ENCODE measurements at regions not wholly inside any gene's neighbourhood (a gene's known extent, or its start where the extent isn't known, plus 50 kb on each side); places are given as distances from the start of the nearest gene placed in this dataset.

DNA sequence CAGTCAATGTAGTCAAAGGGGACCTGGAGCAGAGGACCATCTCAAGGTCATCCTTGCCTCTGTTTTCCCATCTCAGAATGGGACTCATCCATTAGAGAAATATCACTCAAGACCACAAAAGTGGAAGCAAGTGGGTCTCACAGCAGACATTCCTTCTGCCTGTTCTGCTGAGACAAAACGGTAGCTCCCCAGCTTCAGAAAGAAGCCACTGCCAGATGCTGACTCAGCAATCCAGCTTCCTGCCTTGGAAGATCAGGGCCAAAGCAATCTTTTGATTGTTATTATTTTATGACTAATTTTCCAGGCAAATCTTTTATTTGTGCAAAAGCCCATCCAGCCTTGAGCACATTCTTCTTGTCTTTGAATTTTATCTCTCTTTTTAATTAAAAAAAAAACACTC lies 86.8 kb downstream of the CCT6B start:
- TF ChIP-seq, protein P1, sequence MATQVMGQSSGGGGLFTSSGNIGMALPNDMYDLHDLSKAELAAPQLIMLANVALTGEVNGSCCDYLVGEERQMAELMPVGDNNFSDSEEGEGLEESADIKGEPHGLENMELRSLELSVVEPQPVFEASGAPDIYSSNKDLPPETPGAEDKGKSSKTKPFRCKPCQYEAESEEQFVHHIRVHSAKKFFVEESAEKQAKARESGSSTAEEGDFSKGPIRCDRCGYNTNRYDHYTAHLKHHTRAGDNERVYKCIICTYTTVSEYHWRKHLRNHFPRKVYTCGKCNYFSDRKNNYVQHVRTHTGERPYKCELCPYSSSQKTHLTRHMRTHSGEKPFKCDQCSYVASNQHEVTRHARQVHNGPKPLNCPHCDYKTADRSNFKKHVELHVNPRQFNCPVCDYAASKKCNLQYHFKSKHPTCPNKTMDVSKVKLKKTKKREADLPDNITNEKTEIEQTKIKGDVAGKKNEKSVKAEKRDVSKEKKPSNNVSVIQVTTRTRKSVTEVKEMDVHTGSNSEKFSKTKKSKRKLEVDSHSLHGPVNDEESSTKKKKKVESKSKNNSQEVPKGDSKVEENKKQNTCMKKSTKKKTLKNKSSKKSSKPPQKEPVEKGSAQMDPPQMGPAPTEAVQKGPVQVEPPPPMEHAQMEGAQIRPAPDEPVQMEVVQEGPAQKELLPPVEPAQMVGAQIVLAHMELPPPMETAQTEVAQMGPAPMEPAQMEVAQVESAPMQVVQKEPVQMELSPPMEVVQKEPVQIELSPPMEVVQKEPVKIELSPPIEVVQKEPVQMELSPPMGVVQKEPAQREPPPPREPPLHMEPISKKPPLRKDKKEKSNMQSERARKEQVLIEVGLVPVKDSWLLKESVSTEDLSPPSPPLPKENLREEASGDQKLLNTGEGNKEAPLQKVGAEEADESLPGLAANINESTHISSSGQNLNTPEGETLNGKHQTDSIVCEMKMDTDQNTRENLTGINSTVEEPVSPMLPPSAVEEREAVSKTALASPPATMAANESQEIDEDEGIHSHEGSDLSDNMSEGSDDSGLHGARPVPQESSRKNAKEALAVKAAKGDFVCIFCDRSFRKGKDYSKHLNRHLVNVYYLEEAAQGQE (IDR thresholded peaks at IDR 0.05) = no peak
- TF ChIP-seq FOXA2 (IDR thresholded peaks at IDR 0.05) = no peak
- no peak for TF ChIP-seq MAX (IDR thresholded peaks at IDR 0.05)
- no peak for TF ChIP-seq CTCF (IDR thresholded peaks at IDR 0.05; ENCODE audit: low read depth, low read length, missing input control)
- no peak for TF ChIP-seq RAD21 (IDR thresholded peaks at IDR 0.05)
- no peak for TF ChIP-seq ATF3 (IDR thresholded peaks at IDR 0.05)
- no peak for TF ChIP-seq JUND (IDR thresholded peaks at IDR 0.05)
- TF ChIP-seq TAF1 (conservative IDR thresholded peaks at IDR 0.05) = no peak
- TF ChIP-seq, protein P2, sequence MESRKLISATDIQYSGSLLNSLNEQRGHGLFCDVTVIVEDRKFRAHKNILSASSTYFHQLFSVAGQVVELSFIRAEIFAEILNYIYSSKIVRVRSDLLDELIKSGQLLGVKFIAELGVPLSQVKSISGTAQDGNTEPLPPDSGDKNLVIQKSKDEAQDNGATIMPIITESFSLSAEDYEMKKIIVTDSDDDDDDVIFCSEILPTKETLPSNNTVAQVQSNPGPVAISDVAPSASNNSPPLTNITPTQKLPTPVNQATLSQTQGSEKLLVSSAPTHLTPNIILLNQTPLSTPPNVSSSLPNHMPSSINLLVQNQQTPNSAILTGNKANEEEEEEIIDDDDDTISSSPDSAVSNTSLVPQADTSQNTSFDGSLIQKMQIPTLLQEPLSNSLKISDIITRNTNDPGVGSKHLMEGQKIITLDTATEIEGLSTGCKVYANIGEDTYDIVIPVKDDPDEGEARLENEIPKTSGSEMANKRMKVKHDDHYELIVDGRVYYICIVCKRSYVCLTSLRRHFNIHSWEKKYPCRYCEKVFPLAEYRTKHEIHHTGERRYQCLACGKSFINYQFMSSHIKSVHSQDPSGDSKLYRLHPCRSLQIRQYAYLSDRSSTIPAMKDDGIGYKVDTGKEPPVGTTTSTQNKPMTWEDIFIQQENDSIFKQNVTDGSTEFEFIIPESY (IDR thresholded peaks at IDR 0.05) = no peak
- TF ChIP-seq EGR1 (IDR thresholded peaks at IDR 0.05; ENCODE audit: low read depth in 2 of 2) = no peak
- TF ChIP-seq SP1 (IDR thresholded peaks at IDR 0.05) = no peak
- no peak for TF ChIP-seq GABPA (IDR thresholded peaks at IDR 0.05 in 1 of 2, conservative IDR thresholded peaks at IDR 0.05 in 1 of 2)
- TF ChIP-seq FOXA1 (IDR thresholded peaks at IDR 0.05) = no peak
